Erythroblast (primary cell): ENCODE measurements at regions not wholly inside any gene's neighbourhood (a gene's known extent, or its start where the extent isn't known, plus 50 kb on each side); places are given as distances from the start of the nearest gene placed in this dataset.

Experiments
- GATA1 ChIP-seq: IDR thresholded peaks from 2 replicates; pipeline ENCODE4 v1.6.1; 2011; ENCODE audit warnings: low read depth, mild to moderate bottlenecking, control low read depth, low read length, moderate library complexity
- POLR2A ChIP-seq: IDR thresholded peaks from 2 replicates; pipeline ENCODE4 v1.6.1; 2011; ENCODE audit warnings: mild to moderate bottlenecking, low read length

DNA sequence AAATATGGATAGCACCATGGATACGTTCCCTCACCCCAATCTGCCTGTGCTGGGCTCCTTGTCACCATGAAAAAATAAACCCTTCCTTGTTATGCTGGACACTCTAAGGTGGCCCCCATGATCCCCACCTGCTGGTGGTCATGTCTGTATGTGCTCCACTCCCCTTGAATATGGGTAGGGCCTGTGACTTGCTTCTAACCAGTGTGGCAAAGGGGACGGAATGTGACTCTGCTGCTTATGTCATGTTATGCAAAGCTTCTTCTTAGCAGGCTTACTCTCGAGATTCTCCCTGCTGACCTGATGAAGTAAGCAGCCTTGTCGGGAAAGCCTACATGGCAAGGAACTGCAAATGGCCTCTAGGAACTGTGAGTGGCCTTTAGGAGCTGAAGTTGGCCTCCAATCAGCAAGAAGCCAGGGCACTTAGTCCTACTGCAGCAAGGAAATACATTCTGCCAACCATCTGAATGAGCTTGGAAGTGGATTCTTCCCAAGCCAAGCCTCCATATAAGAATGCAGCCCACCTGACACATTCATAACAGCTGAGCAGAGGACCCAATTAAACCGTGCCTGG, 159.9 kb downstream of the CCDC34 start:
- TF ChIP-seq POLR2A (no peak), GATA1 (no peak)
